Sigmoid colon (tissue), 4 donors: ENCODE measurements at regions not wholly inside any gene's neighbourhood (a gene's known extent, or its start where the extent isn't known, plus 50 kb on each side); places are given as distances from the start of the nearest gene placed in this dataset.

Experiments
- EP300 ChIP-seq, 4 donors: sonication (generic); formaldehyde crosslinking; IDR thresholded peaks; one replicate each; pipeline ENCODE4 v1.6.1; 2017; ENCODE audit warnings: antibody characterized with exemption in 4 of 4
- POLR2A ChIP-seq, 2 donors: fragments of 450-650 bp; IDR thresholded peaks; one replicate each; pipeline ENCODE4 v1.6.1; 2016; ENCODE audit warnings: antibody characterized with exemption in 2 of 2, mild to moderate bottlenecking in 2 of 2, moderate library complexity in 2 of 2
- POLR2AphosphoS5 ChIP-seq, 4 donors: sonication (generic); formaldehyde crosslinking; IDR thresholded peaks; one replicate each; pipeline ENCODE4 v1.6.1; 2017; ENCODE audit warnings: antibody characterized with exemption in 4 of 4
- TF ChIP-seq, protein P1 (sequence below), 4 experiments: fragments of 450-650 bp in 3 of 4; fragments of 200-600 bp in 1 of 4; IDR thresholded peaks; one replicate each; pipeline ENCODE4 v1.5.1; 2016 to 2019; ENCODE audit warnings: antibody characterized with exemption in 4 of 4, mild to moderate bottlenecking in 3 of 4, moderate library complexity in 2 of 4

DNA sequence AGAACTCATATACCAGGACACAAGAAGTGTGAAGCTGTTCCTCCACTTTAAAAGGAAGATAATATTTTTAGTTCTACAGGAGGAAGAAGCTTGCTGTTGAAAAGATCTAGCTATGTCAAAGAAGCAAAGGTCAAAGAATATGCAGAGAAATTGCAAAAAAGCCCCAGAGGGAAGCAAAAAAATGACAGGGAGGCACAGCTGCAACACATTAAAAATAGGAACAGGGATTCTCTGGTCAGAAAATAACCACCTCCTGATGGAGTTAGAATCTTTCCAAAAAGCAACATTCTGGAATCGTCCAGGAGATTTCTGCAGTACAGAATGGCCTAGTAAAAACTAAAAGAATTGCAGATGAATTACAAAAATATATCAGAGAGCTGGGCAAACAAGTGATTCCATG, 238.9 kb upstream of the PRMT6 start:
- TF ChIP-seq POLR2AphosphoS5 (IDR thresholded peaks at IDR 0.05) (no peak), EP300 (IDR thresholded peaks at IDR 0.05) (no peak), POLR2A (IDR thresholded peaks at IDR 0.05) (no peak)
- TF ChIP-seq, protein P1, sequence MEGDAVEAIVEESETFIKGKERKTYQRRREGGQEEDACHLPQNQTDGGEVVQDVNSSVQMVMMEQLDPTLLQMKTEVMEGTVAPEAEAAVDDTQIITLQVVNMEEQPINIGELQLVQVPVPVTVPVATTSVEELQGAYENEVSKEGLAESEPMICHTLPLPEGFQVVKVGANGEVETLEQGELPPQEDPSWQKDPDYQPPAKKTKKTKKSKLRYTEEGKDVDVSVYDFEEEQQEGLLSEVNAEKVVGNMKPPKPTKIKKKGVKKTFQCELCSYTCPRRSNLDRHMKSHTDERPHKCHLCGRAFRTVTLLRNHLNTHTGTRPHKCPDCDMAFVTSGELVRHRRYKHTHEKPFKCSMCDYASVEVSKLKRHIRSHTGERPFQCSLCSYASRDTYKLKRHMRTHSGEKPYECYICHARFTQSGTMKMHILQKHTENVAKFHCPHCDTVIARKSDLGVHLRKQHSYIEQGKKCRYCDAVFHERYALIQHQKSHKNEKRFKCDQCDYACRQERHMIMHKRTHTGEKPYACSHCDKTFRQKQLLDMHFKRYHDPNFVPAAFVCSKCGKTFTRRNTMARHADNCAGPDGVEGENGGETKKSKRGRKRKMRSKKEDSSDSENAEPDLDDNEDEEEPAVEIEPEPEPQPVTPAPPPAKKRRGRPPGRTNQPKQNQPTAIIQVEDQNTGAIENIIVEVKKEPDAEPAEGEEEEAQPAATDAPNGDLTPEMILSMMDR (IDR thresholded peaks at IDR 0.05) = no peak
